Epithelial cell of esophagus (primary cell): ENCODE measurements at regions not wholly inside any gene's neighbourhood (a gene's known extent, or its start where the extent isn't known, plus 50 kb on each side); places are given as distances from the start of the nearest gene placed in this dataset.

ENCODE experiments used
- DNase-seq: peaks from one replicate; pipeline ENCODE4 v3.0.0; 2010; ENCODE audit warnings: low read depth
- H3K4me3 ChIP-seq: 2 replicates; pipeline ENCODE4 v1.5.1; 2011; ENCODE audit warnings: mild to moderate bottlenecking, low read length, control low read depth
- TF ChIP-seq, protein P1 (sequence below): IDR thresholded peaks from 2 replicates; pipeline ENCODE4 v1.5.1; 2011; ENCODE audit warnings: low read depth, mild to moderate bottlenecking, low read length, control low read depth, inconsistent platforms; ENCODE audit not compliant: insufficient read depth; ENCODE audit errors: missing control alignments

DNA sequence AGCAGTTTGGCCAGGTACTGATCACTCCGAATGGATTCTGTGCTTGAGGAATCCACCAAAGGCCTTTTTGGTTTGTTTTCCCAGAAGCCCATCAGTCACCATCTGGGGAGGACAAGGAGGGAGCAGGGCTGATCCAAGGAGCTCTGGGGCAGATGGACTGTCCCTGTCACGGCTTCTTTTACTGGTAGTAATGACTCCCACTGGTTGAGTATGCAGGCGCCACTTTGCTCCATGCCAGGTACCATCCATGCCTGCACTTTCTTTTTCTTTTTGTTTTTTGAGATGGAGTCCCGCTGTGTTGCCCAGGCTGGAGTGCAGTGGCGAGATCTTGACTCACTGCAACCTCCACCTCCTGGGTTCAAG, 101.7 kb downstream of the UBIAD1 start:
- no peak overlapping the region for H3K4me3 ChIP-seq
- TF ChIP-seq, protein P1, sequence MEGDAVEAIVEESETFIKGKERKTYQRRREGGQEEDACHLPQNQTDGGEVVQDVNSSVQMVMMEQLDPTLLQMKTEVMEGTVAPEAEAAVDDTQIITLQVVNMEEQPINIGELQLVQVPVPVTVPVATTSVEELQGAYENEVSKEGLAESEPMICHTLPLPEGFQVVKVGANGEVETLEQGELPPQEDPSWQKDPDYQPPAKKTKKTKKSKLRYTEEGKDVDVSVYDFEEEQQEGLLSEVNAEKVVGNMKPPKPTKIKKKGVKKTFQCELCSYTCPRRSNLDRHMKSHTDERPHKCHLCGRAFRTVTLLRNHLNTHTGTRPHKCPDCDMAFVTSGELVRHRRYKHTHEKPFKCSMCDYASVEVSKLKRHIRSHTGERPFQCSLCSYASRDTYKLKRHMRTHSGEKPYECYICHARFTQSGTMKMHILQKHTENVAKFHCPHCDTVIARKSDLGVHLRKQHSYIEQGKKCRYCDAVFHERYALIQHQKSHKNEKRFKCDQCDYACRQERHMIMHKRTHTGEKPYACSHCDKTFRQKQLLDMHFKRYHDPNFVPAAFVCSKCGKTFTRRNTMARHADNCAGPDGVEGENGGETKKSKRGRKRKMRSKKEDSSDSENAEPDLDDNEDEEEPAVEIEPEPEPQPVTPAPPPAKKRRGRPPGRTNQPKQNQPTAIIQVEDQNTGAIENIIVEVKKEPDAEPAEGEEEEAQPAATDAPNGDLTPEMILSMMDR = no peak
- no peak for DNase-seq

DNA sequence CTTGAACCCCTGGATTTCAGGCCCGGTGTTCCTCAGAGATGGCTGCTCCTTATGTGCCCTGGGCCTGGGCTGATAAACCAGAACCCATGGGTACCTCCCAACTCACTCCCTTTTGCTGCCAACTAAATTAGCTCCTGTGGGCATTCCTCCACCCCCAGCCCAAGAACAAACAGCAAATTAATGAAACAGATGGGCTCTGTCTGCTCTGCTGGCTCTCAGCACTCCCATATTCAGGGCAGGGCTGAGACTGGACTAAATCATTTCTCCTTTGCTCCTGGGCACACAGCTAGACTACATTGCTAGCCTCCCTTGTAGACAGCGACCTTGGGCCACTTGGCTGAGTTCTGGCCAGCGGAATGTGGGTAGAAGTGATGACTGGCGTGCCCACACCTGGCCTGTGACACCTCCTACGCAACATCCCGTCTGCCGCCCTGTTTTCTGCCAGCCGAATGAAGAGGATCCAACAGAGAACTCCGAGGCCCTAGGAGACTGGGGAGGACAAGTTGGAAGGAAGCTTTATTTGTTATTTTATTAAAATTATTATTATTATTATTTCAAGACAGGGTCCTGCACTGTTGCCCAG, 101.9 kb upstream of the DISP3 start:
- no peak for DNase-seq
- no peak overlapping the region for H3K4me3 ChIP-seq
- TF ChIP-seq, protein P1 = no peak

DNA sequence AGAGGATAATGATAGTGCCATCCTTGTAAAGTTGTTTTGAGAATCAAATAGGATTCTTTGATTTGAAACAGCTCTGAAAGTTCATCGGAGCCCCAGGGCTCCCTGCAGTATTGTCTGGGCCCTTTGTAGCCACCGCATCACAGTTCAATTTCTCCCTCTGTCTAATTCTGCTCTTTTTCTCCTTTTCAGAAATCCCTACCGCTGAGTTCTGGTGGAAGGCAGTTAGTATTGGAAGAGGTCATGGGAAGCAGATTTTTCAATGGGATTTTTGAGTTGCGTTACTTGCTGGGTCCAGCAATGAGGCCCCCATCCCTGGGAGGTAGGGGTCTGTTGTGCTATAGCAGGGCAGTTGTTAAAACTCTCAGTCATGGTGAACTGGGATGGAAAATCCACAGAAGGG, 101.0 kb upstream of the DISP3 start:
- TF ChIP-seq, protein P1 = no peak
- H3K4me3 ChIP-seq = no peak overlapping the region
- no peak for DNase-seq

DNA sequence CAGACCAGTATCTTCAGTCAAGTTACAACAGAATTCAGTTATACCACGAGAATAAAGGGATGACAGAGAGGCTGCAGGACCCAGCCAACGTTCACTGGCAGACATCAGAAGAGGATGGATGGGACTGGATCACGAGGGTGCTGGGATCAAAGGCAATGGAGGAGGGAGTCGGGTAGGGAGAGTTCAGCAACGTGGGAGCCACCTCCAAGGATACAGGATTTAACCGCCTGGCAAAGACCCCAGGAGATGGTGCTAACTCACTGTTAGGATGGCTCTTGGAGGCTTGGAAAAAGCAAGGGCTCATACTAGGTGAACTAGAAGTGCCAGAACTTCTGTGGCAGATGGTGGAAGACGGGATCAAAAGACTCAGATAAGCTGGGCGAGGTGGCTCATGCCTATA, 99.1 kb upstream of the DISP3 start:
- TF ChIP-seq, protein P1 = no peak
- DNase-seq = no peak

DNA sequence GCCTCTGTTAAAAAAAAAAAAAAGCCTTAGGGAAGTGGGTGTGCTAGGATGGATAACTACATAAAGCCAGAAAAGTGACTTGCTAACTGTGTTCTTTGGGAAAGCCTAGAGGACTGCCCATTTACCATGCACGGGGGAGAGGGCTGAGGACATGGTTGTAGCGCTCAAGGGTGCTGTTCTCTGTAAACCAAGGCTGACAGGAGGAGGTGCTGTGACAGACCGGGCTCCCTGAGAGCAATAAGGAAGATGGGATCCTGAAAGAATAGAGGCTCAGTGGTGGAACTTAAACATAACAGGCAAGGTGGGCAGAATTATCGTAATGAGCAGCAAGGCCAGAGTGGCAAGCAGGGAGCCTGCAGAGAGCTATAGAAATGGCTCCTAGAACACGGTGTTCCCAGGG, 98.5 kb upstream of the DISP3 start:
- TF ChIP-seq, protein P1 = no peak
- no peak overlapping the region for H3K4me3 ChIP-seq
- no peak for DNase-seq

More for the DNA sequence above, 99.1 kb upstream of the DISP3 start:
- H3K4me3 ChIP-seq = no peak overlapping the region

DNA sequence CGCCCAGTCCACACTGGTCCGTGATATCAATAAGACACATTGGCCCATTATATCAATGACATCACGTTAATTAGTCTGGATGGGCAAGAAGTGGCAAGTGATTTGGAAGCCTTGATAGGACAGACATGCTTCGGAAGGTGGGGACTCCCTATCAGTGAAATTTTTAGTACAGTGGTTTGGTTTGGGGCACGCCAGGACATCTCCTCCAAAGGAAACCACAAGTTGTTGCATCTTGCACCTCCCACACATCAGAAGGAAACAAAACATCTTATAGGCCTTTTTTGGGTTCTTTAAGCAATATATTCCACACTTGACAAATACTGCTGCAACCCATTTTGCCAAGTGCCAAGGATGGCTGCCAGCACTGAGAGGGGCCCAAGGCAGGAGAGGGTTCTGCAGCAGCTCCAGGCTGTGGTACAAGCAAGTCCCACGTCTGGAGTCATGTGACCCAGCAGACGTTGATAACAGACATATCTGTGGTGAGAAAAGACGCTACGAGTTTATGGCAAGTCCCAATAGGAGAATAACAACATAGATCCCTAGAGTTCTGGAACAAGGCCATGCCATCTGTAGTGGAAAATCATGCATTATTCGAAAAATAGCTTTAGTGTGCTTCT, 95.3 kb upstream of the DISP3 start:
- TF ChIP-seq, protein P1 = no peak
- H3K4me3 ChIP-seq = no peak overlapping the region
- no peak for DNase-seq

DNA sequence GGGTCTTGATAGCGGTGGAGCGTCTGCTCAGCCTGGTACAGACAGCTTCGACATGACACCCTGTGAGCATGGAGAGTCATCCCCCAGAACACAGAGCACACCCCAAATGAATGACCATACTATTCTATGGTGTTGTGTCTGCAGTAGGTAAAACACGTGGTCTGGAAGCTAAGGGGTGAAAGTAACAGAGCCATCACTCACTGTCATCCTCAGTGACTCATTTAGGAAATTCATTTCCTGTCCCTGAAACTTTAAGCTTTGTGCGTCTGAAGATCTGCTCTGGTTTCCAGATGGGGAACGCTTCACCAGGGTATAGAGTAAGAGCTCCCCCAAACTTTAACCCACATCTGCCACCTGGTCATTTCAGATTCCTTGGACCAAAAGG, 94.8 kb upstream of the DISP3 start:
- H3K4me3 ChIP-seq = no peak overlapping the region

More for the DNA sequence above, 94.8 kb upstream of the DISP3 start:
- TF ChIP-seq, protein P1 = no peak
- DNase-seq = peak; percentile 56
